HCT116 (cell line): ENCODE measurements at regions not wholly inside any gene's neighbourhood (a gene's known extent, or its start where the extent isn't known, plus 50 kb on each side); places are given as distances from the start of the nearest gene placed in this dataset.

ENCODE experiments used
- ATAC-seq: fragments of 200-7000 bp; cut with Tn5 transposase; 2 replicates; pipeline ENCODE4 v1.9.1; 2020; ENCODE audit warnings: mild to moderate bottlenecking, moderate library complexity
- BruUV-seq: library from RNA; stranded (reverse); fragments of 400-500 nt; replicated peaks from 2 replicates; lab custom pipeline; 2021; lab: Mats Ljungman, UMichigan
- CTCF ChIA-PET: fragments of 300-600 bp; sonication (Branson Sonifier 250); formaldehyde crosslinking; loops from one replicate; lab custom pipeline; 2021; ENCODE audit warnings: antibody characterized with exemption; lab: Charles Lee
- POLR2A ChIA-PET: fragments of 300-600, 350-600 bp; sonication (Branson Sonifier 250); formaldehyde crosslinking; loops from one replicate; lab custom pipeline; 2021; ENCODE audit warnings: antibody characterized with exemption; lab: Charles Lee
- RAD21 ChIA-PET, 2 experiments: fragments of 300-600 bp; sonication (Branson Sonifier 250); formaldehyde crosslinking; loops; one replicate each; lab custom pipeline; 2023; ENCODE audit warnings: low total read pairs in 2 of 2; ENCODE audit not compliant: uncharacterized antibody in 2 of 2, unreplicated experiment in 2 of 2, low non-redundant PET in 1 of 2; lab: Charles Lee
- DNase-seq: peaks from one replicate; pipeline ENCODE4 v3.0.0-alpha.2; 2010; ENCODE audit warnings: low read depth, low spot score
- H2AFZ ChIP-seq: fragments of 200-600 bp; shearing (Covaris generic), sonication (generic); 2 replicates; pipeline ENCODE4 v1.6.1; 2017; ENCODE audit warnings: low read depth, mixed run types, mixed read lengths, antibody characterized with exemption, low read length; ENCODE audit not compliant: poor library complexity, severe bottlenecking
- H3K27ac ChIP-seq: 2 replicates; pipeline ENCODE4 v1.5.1; 2012; ENCODE audit warnings: low read depth, low read length
- H3K27me3 ChIP-seq: fragments of 200-600 bp; sonication (generic); 2 replicates; pipeline ENCODE4 v1.6.1; 2016; ENCODE audit warnings: mixed run types, low read length, mixed read lengths; ENCODE audit not compliant: insufficient read depth
- H3K36me3 ChIP-seq, 2 experiments: fragments of 200-500 bp in 1 of 2; fragments of 200-600 bp in 1 of 2; sonication (Bioruptor generic) in 1 of 2; sonication (generic) in 1 of 2; 2 replicates each; pipeline versions ENCODE4 v1.5.1 to v1.6.1; 2014 to 2016; ENCODE audit warnings: low read length in 2 of 2, inconsistent platforms in 1 of 2, mixed read lengths in 1 of 2, mixed run types in 1 of 2; ENCODE audit not compliant: insufficient read depth in 2 of 2, control insufficient read depth in 1 of 2
- H3K4me1 ChIP-seq, 2 experiments: fragments of 200-600 bp in 1 of 2; sonication (generic) in 1 of 2; 2 replicates each; pipeline versions ENCODE4 v1.5.1 to v1.6.1; 2012 to 2017; ENCODE audit warnings: low read length in 2 of 2, inconsistent platforms in 1 of 2, mild to moderate bottlenecking in 1 of 2, mixed read lengths in 1 of 2, mixed run types in 1 of 2, moderate library complexity in 1 of 2; ENCODE audit not compliant: insufficient read depth in 2 of 2, control insufficient read depth in 1 of 2
- H3K4me2 ChIP-seq: fragments of 200-600 bp; sonication (generic); 2 replicates; pipeline ENCODE4 v1.6.1; 2017; ENCODE audit warnings: mixed run types, low read length, mixed read lengths
- H3K4me3 ChIP-seq, 2 experiments: fragments of 200-600 bp in 1 of 2; sonication (generic) in 1 of 2; replicated peaks in 1 of 2; 2 replicates each; pipeline ENCODE4 v1.5.1; 2011 to 2016; ENCODE audit warnings: low read length in 2 of 2, control low read depth in 1 of 2, low read depth in 1 of 2, mild to moderate bottlenecking in 1 of 2, mixed read lengths in 1 of 2, mixed run types in 1 of 2
- H3K79me2 ChIP-seq: fragments of 200-600 bp; sonication (generic); 2 replicates; pipeline ENCODE4 v1.6.1; 2017; ENCODE audit warnings: mild to moderate bottlenecking, mixed run types, low read length, moderate library complexity, mixed read lengths; ENCODE audit not compliant: insufficient read depth
- H3K9ac ChIP-seq: fragments of 200-600 bp; sonication (generic); 2 replicates; pipeline ENCODE4 v1.6.1; 2016; ENCODE audit warnings: low read length, mixed read lengths
- H3K9me2 ChIP-seq: fragments of 200-600 bp; sonication (generic), shearing (Covaris generic); 2 replicates; pipeline ENCODE4 v1.6.1; 2017; ENCODE audit warnings: mixed run types, mild to moderate bottlenecking, moderate library complexity; ENCODE audit not compliant: insufficient read depth
- H3K9me3 ChIP-seq, 2 experiments: fragments of 200-500 bp in 1 of 2; fragments of 200-600 bp in 1 of 2; sonication (Bioruptor generic) in 1 of 2; sonication (generic) in 1 of 2; 2 replicates each; pipeline ENCODE4 v1.6.1; 2014 to 2017; ENCODE audit warnings: low read length in 2 of 2, mixed read lengths in 2 of 2, inconsistent platforms in 1 of 2, low read depth in 1 of 2, mild to moderate bottlenecking in 1 of 2, mixed run types in 1 of 2, moderate library complexity in 1 of 2; ENCODE audit not compliant: control insufficient read depth in 1 of 2, insufficient read depth in 1 of 2
- H4K20me1 ChIP-seq: fragments of 200-600 bp; sonication (generic), shearing (Covaris generic); 2 replicates; pipeline ENCODE4 v1.6.1; 2017; ENCODE audit warnings: mixed run types, mild to moderate bottlenecking, moderate library complexity; ENCODE audit not compliant: insufficient read depth
- CEBPB ChIP-seq: IDR thresholded peaks from 2 replicates; pipeline ENCODE4 v1.6.1; 2012; ENCODE audit warnings: low read depth
- EGR1 ChIP-seq: IDR thresholded peaks from 2 replicates; pipeline ENCODE4 v1.6.1; 2012; ENCODE audit warnings: low read depth
- FOSL1 ChIP-seq: IDR thresholded peaks from 2 replicates; pipeline ENCODE4 v1.6.1; 2012; ENCODE audit warnings: low read depth
- RAD21 ChIP-seq: IDR thresholded peaks from 2 replicates; pipeline ENCODE4 v1.6.1; 2012; ENCODE audit warnings: low read depth, mild to moderate bottlenecking
- ZNF274 ChIP-seq: fragments of 200-500 bp; sonication (Bioruptor generic); IDR thresholded peaks from 2 replicates; pipeline ENCODE4 v1.6.1; 2014; ENCODE audit warnings: mild to moderate bottlenecking, low read depth, low read length, inconsistent platforms
- intact Hi-C: fragments of 100-400 bp; cut with micrococcal nuclease; formaldehyde crosslinking; loops from 2 replicates; pipeline ENCODE4 v1.10.0; 2022
- TF ChIP-seq, protein P1 (sequence below), 3 experiments: fragments of 200-600 bp in 1 of 3; sonication (generic) in 1 of 3; IDR thresholded peaks in 2 of 3; conservative IDR thresholded peaks in 1 of 3; 2 replicates each; pipeline ENCODE4 v1.5.1; 2012 to 2017; ENCODE audit warnings: low read depth in 2 of 3, low read length in 2 of 3, antibody characterized with exemption in 1 of 3, borderline replicate concordance in 1 of 3, control low read depth in 1 of 3, mild to moderate bottlenecking in 1 of 3, mixed read lengths in 1 of 3, mixed run types in 1 of 3, moderate library complexity in 1 of 3; ENCODE audit not compliant: insufficient read depth in 1 of 3

- H3K36me3 ChIP-seq: no peaks in the 10 kb centered on the region
- H3K27ac ChIP-seq: no peak overlapping the region
- no peak overlapping the region for H2AFZ ChIP-seq
- no peaks in the 10 kb centered on the region for H3K9me2 ChIP-seq
- DNase-seq (no peak), ATAC-seq (no peak)
- intact Hi-C loops: no loop called here
- H3K79me2 ChIP-seq: no peaks in the 10 kb centered on the region
- no peak overlapping the region for H3K9ac ChIP-seq
- no TSS peak for BruUV-seq
- TF ChIP-seq EGR1: no peak
- CTCF ChIA-PET: no interaction called here
- POLR2A ChIA-PET: no interaction called here
- H3K4me2 ChIP-seq: no peak overlapping the region
- no peaks in the 10 kb centered on the region; the same call in 1 of the 2 replicates for H3K27me3 ChIP-seq
- H3K4me1 ChIP-seq: peaks cover 4 to 12% of the 10 kb centered on the region in 2 experiments; a peak in 3 of 4 replicates
- H4K20me1 ChIP-seq: no peaks in the 10 kb centered on the region
- H3K9me3 ChIP-seq: peaks cover 0 to 9% of the 10 kb centered on the region in 2 experiments; a peak in 1 of 4 replicates
- RAD21 ChIA-PET: no interaction called here
- no peak overlapping the region for H3K4me3 ChIP-seq
Observed at GRCh38 chr2:237170020-237170419, 84.3 kb downstream of the COPS8 start.

DNA sequence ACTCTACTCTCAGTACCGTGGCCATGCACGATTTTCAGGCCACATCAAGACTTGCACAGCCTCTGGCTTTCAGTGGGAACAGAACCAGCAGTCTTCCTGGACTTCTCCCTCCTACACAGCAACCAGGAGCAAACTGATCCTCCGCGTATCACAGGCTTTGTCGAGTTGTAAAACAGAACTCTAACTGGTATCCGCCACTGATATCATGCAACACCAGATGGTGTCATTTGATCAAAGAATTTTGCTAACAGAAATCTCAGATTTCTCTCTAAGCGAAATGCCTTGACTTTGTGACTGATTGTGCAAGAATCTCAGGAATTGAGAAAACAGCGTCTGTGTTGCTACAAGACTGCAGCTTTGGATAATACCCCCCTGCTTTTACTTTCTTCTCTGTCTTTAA is 85.7 kb downstream of the COPS8 start:
- no TSS peak for BruUV-seq
- Histone ChIP-seq H3K4me1 (peaks cover 4 to 12% of the 10 kb centered on the region in 2 experiments; a peak in 3 of 4 replicates), H3K27ac (no peak overlapping the region), H3K79me2 (no peaks in the 10 kb centered on the region), H2AFZ (peak overlapping the region; percentile 36), H3K27me3 (no peaks in the 10 kb centered on the region)
- ChIA-PET POLR2A (no interaction called here), CTCF (no interaction called here)
- intact Hi-C loops: no loop called here
- TF ChIP-seq CEBPB: peak; percentile 89
- TF ChIP-seq FOSL1: 0 out of 2 replicates have a peak, but pooled peaks have one; percentile 10
- TF ChIP-seq RAD21: peak; percentile 77
- TF ChIP-seq, protein P1, sequence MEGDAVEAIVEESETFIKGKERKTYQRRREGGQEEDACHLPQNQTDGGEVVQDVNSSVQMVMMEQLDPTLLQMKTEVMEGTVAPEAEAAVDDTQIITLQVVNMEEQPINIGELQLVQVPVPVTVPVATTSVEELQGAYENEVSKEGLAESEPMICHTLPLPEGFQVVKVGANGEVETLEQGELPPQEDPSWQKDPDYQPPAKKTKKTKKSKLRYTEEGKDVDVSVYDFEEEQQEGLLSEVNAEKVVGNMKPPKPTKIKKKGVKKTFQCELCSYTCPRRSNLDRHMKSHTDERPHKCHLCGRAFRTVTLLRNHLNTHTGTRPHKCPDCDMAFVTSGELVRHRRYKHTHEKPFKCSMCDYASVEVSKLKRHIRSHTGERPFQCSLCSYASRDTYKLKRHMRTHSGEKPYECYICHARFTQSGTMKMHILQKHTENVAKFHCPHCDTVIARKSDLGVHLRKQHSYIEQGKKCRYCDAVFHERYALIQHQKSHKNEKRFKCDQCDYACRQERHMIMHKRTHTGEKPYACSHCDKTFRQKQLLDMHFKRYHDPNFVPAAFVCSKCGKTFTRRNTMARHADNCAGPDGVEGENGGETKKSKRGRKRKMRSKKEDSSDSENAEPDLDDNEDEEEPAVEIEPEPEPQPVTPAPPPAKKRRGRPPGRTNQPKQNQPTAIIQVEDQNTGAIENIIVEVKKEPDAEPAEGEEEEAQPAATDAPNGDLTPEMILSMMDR (IDR thresholded peaks at IDR 0.05 in 2 of 3, conservative IDR thresholded peaks at IDR 0.05 in 1 of 3; ENCODE audit: borderline replicate concordance in 1 of 3, insufficient read depth in 1 of 3, low read depth in 2 of 3, low read length in 2 of 3): peak in 2 of 3 experiments; percentile 26 to 56; a peak in 3 of 6 replicates
- TF ChIP-seq ZNF274: no peak
- TF ChIP-seq, all 23 proteins: peak for 4
- peak overlapping the region; percentile 51 for H3K4me2 ChIP-seq
- H3K9me2 ChIP-seq: no peaks in the 10 kb centered on the region
- H3K9ac ChIP-seq: no peak overlapping the region
- RAD21 ChIA-PET: no interaction called here
- H3K36me3 ChIP-seq: no peaks in the 10 kb centered on the region
- H3K9me3 ChIP-seq: peaks cover 0 to 9% of the 10 kb centered on the region in 2 experiments; a peak in 1 of 4 replicates
- no peaks in the 10 kb centered on the region for H4K20me1 ChIP-seq
- ATAC-seq (peak; percentile 73), DNase-seq (peak; percentile 19)
- H3K4me3 ChIP-seq: no peak overlapping the region
